ENCODE measurements at regions not wholly inside any gene's neighbourhood (a gene's known extent, or its start where the extent isn't known, plus 50 kb on each side); places are given as distances from the start of the nearest gene placed in this dataset.

DNA sequence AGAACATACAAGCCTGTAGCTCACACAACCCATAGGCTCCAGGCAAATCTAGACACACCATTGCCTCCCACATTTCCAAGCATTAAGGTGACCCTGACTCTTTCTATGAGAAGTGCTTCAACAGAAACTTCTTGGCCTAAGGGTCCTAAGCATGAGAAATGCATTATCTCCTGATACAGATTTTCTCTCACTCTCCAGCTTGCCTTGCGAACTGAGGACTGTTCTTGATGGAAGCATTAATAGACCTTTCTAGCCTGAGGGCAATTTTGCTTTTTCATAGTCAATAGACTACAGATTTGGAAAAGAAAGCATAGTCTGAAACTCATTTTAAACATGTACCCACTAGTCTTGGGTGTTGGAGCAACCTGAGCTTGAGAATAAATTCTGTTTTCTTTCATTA is 1801.3 kb upstream of the PCDH7 start:
- DNase-seq (ENCODE audit: low read depth, low spot score) = no peak

DNA sequence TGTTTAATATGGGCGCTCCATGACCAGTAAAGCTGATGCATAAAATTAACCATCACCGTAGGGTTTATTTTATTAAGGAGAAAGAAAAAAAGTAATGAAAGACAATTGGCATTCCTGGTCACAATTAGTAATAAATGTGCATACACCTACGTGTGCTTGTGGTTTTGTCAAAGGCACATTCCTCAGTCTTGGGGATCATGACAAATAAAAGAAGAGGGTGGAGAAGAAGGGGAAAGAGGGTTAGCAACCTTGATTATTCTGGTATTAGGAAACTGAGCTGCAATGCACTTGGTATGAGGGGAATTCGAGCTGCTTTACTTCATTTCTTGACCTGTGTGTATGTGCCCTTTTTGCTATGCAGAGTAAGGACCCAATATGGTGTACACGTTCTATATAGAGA is 1798.3 kb upstream of the PCDH7 start:
- DNase-seq (ENCODE audit: low read depth, low spot score) = no peak

DNA sequence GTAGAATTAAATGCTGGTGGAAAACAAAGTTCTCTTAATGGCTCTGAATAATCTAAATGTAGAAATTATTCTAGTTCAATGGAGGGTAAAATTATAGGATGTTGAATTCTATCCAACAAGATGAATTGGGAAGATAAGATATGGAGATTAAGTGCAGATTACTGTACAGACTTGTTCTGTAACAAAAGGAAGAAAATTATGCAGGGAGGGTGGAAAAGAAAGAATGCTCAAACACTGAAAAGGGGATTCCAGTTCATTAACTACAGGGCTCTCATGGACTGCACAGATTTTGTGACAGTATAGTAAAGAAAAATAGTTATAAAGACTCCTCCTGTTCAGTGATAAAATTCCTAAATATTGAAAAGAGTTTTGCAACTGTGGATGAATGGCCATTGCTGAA is 1794.0 kb upstream of the PCDH7 start:
- no peak for DNase-seq (ENCODE audit: low read depth, low spot score)

DNA sequence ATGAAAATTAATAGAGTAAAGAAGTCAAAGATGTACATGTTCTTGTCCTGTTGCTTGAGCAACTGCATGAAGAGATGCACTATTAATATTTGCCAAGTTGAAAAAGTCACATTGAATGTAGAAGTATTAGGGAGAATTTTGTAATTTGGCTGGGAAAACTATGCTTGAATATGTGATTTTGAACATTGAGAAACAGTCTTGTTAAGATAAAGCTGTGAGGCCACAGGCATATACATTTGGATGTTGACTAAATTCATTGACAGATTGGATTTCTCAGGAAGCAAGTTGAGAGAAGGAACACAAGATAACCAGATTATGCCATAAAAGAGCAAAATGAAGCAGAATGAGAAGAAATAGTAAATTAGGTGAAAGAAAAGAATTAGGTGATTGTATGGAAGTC is 1777.5 kb upstream of the PCDH7 start:
- no peak for DNase-seq (ENCODE audit: low read depth, low spot score)

DNA sequence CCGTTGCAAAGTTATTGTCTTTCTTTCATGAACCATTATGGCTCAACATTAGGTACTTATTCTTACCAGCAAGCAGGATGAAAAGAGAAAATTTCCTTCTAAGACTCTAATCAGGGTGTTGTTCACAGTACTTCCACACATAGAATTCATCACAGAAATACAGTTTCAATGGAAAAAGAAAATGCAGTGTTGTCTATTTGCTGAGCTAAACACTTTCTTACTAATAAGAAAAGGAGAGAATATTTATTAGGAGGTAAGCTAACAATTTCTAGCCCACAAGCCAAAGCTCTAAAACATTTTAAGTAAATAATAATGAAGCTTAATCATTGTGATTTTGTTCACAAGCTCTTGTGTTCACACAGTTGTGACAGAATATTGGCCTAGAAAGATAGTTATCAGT is 1772.8 kb upstream of the PCDH7 start:
- DNase-seq (ENCODE audit: low read depth, low spot score) = no peak

DNA sequence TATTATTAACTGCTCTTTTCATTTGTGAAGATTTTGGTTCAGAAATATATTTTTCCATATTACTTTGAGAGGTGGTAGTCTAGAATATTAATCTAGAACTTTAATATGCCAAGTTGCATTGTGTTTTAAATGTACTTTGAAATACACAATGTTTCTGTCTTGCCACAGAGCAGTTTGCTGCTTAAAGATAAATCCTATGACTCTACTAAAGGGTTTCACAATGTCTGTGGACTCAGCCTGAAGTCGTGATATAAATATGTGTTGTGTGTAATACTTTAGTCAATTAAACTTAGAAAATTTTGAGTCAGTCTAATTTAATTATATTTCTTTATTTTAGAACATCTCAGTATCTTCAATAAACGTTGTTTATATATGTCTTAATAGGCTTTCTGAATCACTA is 1771.7 kb upstream of the PCDH7 start:
- DNase-seq (ENCODE audit: low read depth, low spot score) = no peak

DNA sequence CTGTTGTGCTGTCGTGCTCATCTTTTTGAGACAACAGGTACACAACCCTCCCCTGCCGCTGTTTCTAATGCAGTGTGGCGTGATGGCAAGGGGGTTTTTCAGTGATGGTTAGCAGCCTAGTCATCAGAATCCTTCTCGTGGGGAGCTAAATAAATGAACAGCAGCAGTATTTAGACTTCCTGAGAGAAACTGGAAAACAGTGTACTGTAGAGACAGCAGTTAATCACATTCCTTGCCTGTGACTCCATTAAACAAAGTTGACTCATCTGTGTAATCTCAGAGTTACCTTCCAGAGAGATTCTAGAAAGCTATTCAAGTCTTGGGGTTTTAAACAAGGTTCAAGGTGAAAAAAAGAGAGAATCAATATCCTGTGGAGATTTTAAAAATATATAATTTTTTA is 1753.2 kb upstream of the PCDH7 start:
- no peak for DNase-seq (ENCODE audit: low read depth, low spot score)

DNA sequence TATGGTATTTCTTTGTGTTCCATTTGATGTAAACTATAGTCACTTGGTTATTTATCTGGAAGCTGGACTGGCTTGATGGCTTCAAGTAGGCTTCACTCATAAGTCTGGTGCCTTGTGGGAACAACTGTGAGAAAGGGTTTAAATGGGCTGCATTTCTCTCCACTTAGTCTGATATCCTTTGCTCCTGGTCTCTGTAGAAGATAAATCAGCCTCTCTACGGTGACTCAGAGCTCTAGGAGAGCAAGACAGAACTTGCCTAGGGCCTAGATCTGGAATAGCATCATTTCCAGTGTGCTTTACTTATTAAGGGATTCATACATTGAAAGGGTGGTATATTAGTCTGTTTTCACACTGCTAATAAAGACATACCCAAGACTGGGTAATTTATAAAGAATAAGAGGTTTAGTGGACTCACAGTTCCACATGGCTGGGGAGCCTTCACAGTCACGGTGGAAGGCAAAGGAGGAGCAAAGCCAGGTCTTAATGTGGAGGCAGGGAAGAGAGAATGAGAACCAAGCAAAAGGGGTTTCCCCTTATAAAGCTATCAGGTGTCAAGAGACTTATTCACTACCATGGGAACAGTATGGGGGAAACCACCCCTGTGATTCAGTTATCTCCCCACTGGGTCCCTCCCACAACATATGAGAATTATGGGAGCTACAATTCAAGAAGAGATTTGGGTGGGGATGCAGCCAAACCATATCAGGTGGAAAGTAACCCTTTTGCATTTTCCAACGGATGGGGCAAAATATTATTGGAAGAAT is 1746.4 kb upstream of the PCDH7 start:
- no peak for DNase-seq (ENCODE audit: low read depth, low spot score)

DNA sequence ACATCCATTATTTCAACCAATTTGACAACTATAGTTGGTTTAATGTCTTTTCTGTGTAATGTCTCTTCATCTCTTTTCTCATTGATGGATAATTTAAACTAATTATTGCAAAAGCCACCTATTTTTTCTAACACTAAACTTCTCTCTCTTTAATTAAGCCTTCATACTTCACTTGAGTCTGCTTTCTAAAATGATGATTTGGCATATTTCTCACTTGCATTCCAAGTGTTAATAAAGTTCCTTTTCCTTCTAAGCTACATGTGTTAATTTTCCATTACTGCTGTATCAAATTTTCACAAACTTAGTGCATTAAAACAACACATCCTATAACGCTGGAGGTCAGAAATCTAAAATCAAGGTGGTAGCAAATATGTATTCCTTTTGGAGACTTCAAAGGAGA is 1743.8 kb upstream of the PCDH7 start:
- DNase-seq (ENCODE audit: low read depth, low spot score) = no peak

DNA sequence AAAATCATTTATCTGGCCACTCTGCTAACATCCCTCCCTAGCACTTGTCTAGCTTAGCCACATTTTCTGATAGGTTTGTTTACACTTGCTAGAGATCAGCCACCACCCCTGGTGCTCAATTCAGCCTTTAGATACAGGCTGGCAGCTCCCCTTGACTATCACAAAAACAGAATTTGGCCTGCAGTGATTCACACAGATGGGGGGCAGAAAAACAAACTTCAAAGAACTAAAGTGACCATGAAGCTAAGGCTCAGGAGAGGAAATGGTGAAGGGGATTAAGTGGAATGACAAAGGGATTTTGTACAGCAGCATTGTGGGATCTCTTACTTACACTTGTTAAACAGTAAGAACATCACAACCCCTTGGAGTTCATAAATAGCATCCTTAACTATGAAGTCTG is 1718.0 kb upstream of the PCDH7 start:
- DNase-seq (ENCODE audit: low read depth, low spot score) = no peak

DNA sequence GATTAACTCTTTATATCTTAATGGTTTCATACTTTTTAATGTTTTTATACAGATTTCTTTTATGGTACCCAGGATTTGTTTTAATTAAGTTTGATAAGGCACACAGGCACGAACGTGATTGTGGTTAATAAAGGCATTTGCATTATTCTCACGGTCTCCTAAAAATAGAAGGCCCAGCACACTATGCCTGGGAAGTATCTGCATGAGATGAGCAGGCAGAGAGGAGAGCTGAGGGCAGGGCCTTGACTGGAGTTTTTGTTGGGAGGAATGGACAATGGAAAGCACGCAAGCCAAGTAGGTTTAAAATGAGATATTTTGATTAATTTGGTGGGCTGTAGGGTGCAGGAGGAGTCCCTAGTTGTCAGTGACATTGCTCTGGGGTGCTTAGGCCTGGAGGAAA is 1714.3 kb upstream of the PCDH7 start:
- no peak for DNase-seq (ENCODE audit: low read depth, low spot score)

DNA sequence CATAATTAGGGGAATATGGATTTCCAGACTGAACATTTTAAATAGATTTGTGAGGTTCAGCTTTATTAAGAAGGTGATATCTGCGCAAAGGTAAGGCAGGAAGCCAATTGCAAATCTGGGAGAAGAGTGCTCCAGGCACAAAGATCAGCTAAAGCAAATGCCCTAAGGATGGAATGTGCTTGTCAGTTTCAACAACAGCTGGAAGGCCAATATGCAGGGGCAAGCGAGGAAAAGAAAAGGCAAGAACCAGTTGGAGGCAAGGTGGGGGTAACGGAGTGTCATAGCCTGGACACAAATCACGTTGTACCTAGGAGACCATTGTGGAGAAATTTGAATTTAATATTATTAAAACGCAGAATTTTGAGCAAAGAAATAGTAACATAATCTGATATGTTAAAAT is 1710.3 kb upstream of the PCDH7 start:
- no peak for DNase-seq (ENCODE audit: low read depth, low spot score)

DNA sequence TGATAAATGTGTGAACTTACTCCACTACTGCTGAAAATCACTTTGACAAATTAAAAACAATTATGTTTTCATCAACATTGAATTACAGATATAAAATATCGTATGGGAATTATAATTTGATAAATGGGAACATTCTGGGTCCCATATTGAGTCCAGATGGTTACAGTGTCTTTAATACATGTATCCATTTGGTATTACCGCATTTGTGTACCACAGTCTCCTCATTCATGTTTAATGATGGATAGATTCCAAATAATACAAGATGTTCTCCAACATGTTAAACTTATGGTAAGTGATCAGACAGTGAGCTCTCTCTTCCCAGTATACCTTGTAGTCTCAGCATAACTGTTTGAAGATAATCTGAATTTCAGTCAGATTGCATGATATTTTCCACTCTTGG is 1706.8 kb upstream of the PCDH7 start:
- no peak for DNase-seq (ENCODE audit: low read depth, low spot score)

DNA sequence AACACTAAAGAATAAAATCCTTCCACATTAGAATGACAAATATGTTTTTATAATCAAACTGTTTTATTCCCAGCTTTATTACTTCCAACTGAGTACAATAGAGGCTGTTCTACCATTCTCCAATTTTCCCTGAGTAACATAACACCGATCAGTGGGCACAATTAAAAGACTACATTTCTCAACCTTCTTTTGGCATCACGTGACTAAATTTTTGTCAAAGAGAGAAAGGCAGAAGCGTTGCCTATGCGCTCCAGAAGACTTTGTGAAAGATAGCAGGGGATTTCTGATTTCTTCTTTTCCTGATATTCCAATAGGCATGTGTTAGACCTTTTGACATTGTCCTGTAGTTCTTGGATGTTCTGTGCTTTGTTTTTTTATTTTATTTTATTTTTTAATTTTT is 1705.6 kb upstream of the PCDH7 start:
- no peak for DNase-seq (ENCODE audit: low read depth, low spot score)

DNA sequence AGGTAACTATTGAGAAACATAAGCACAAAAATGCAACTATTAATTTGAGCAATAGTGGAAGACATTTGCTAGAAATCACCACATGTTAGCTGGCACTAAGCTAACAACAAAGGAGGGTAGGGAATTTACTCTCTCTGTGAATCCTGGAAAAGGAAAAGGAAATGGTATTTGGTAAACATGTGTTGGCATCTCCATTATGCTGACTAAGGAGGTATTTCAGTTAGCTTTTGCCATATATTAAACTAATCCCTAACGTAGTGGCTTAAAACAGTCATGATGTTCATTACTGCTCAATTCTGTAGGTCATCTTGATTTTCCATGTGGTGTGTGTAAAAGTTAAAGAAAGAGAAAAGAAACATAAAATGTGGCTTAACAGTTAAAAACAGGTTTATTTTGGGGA is 1686.5 kb upstream of the PCDH7 start:
- DNase-seq (ENCODE audit: low read depth, low spot score) = no peak

DNA sequence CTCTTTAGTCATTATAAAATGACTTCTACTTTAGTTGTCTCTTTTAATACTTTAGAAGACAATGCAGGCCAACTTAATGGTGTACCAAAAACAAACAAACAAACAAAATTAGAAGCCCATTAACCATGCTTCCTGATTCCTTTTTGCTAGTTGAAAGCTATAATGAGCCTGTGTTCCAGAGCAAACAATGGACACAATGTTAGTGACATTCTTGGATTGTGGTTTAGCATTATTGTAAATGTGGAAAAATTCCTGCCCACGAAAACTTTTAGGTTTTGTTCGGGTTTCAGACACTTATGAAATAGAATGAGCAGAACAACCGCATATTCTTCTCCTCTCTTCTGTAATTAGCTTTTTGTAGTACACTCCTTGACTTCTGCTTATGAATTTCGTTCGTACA is 1682.7 kb upstream of the PCDH7 start:
- no peak for DNase-seq (ENCODE audit: low read depth, low spot score)

DNA sequence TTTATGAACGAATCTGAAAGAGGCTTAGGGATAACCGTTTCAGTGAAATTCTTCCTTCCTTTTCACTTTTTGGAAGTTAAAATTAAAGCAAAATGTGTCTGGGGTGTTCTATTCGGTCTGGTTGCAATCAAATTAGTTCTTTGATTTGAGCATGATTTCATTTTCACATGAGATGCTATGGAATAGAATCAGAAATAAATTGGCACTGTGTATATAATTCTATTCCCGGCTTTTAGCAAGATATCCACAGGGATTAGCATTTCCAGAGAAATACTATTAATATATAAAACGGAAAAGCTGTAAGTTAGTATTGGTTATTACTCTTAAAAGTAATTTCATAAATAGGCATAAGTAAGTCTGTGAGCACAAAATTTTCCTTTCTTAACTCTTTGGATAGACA is 1676.8 kb upstream of the PCDH7 start:
- no peak for DNase-seq (ENCODE audit: low read depth, low spot score)

DNA sequence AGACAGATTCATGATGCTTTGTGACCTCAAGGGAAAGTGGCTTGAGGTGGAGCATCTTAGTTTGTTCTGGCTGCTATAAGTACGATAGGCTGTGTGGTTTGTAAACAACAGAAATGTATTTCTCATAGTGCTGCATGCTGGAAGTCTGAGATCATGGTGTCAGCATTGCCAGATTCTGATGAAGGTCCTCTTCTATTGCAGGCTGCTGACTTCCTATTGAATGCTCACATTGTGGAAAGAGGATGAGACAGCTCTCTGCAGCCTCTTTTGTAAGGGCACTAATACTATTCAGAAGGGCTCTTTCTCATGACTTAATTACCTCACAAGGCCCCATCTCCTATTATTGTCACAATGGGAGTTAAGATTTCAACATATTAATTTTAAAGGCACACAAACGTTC is 1674.0 kb upstream of the PCDH7 start:
- DNase-seq (ENCODE audit: low read depth, low spot score) = no peak

DNA sequence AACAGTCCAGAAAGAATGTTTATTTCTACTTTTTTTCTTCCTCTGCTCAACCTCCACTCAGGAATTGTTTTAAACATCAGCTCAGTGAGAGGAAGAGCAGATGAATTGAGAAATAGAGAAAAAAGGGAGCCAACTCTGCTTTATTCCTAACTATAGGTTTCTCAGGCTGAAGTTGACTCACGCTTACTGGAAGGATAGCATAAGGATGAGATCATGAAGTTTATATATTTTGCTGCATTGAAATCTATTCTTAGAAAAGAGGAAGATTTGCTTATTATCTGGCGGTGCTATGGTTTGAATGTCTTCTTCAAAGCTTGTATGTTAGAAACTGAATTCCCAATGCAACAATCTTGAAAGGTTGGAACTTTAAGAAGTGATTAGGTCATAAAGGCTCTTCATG is 1673.4 kb upstream of the PCDH7 start:
- DNase-seq (ENCODE audit: low read depth, low spot score) = no peak

DNA sequence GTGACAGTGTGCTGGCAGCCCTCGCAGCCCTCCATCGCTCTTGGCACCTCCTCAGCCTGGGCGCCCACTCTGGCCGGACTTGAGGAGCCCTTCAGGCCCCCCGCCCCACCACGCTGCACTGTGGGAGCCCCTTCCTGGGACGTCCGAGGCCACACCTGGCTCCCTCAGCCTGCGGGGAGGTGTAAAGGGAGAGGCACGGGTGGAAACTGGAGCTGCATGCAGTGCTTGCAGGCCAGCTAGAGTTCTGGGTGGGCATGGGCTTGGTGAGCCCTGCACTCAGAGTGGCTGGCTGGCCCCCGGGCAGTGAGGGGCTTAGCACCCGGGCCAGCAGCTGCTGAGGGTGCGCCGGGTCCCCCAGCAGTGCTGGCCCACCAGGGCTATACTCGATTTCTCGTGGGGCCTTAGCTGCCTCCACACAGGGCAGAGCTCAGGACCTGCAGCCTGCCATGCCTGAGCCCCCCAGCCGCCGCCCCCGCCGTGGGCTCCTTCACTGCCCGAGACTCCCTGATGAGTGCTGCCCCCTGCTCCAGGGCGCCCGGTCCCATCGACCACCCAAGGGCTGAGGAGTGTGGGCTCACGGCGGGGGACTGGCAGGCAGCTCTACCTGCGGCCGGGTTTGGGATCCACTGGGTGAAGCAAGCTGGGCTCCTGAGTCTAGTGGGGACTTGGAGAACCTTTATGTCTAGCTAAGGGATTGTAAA is 1672.7 kb upstream of the PCDH7 start:
- no peak for DNase-seq (ENCODE audit: low read depth, low spot score)

DNA sequence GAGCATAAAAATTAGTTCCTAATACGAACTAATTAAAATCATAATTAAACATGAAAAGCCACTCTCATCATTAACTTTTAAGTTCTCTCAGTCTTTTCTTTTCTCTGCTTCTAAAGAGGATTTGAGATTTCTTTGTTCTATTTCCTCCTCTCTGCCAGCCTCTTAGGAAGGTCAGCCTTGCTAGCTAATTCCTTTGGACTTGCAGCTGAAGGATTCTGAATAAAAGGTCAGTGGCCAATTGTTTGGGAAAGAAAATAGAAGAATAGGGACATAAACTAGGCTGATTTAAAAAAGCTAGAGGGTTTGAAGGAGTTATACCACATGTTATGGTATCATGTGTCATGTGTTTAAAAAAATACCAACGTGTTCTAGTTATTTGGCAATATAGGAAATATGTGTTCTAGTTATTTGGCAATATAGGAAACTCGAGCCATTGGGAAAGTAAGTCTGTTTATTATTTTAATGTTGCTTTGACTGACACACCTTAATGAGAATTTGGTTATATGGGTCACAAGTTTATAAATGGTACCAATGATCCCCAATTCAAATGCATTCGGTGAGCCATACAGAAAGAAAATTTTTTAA is 1668.7 kb upstream of the PCDH7 start:
- no peak for DNase-seq (ENCODE audit: low read depth, low spot score)

DNA sequence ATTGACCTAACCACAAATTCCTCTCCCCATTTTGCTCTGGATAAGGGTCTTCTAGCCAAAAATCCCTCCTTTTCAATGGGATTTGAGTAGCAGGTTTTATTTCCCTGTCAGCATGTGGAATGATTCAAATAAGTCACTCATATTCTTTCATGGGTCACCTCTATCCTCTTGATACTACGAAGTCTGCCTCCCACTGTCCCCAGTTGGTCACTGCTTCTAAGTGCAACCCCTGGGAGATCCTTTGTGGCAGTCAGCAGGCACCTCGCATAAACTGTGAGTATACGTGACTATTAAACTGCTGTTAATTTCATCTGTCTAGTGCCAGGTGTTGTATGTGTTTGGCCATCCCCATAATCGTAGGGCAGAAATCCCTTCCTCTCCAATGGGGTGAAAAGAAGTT is 1667.9 kb upstream of the PCDH7 start:
- DNase-seq (ENCODE audit: low read depth, low spot score) = no peak

DNA sequence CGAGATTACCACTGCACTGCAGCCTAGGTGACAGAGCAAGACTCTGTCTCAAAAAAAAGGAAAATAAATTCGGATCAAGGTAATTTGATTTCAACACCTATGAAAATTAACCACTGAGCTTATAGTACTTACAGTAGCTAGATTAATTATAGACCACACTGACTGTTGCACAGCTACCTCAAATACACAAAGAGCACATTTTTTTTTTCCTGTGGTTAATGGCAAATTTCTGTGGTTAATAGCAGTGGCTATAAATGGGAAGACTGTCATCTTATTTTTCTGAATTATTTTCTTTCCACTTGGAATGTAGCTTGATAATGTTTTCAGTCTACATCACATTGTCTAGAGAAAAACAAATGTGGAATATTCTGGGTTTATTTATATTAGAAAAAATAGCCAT is 1661.6 kb upstream of the PCDH7 start:
- DNase-seq (ENCODE audit: low read depth, low spot score) = no peak

Measured in pulmonary artery endothelial cell (primary cell).